GM21723 (cell line): ENCODE measurements at regions not wholly inside any gene's neighbourhood (a gene's known extent, or its start where the extent isn't known, plus 50 kb on each side); places are given as distances from the start of the nearest gene placed in this dataset.

Source experiments
- ATAC-seq: cut with Tn5 transposase; IDR thresholded peaks from one replicate; pipeline ENCODE4 v1.9.1; 2021; ENCODE audit warnings: mild to moderate bottlenecking, moderate library complexity; ENCODE audit not compliant: unreplicated experiment

DNA sequence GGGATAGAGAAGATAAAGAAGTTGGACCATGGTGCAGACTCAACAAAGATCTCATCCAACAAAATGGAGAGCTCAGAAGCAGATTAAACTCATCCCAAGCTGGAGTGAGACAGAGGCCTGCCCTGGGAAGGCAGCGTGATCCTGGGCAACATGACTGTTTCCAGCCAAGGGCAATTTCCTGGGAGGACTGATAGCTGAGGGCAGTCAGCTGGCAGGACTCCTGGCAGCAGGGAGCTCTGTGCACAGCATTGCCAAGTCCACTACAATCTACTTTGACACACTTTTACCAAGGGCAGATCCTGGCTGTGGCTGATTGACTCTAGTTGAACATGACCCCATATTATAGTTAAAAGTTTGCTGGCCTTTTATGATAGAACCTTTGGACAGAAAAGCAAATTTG lies 357.3 kb upstream of the RASGEF1B start:
- no peak for ATAC-seq

DNA sequence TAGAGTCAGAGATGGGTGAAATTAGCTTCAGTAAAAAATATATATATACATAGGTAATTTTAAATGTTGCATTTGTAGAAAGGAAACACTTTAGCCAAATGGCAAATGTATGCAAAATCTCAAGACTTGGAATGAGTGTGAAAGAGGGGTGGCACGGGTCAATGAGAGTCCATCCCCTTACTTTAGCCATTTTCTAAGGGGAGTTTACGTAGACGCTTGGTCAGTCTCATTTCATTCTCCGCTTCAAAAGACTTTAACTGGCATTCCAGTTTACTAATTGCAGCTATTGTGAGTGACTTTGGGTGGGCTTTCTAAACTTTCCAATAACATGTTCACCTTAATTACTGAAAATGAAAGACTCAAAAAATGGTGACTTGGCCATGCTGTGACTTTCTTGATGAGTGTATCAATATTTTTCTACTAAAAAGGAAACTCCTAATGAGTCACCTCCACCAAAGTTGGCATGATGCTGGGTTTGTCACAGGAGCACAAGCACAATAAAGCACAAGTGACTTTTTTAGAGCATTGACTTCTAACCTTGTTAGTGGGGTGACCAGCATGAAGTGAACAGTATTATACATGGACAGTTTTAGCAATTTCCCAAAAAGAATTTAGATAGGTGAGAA lies 356.0 kb upstream of the RASGEF1B start:
- ATAC-seq = no peak

DNA sequence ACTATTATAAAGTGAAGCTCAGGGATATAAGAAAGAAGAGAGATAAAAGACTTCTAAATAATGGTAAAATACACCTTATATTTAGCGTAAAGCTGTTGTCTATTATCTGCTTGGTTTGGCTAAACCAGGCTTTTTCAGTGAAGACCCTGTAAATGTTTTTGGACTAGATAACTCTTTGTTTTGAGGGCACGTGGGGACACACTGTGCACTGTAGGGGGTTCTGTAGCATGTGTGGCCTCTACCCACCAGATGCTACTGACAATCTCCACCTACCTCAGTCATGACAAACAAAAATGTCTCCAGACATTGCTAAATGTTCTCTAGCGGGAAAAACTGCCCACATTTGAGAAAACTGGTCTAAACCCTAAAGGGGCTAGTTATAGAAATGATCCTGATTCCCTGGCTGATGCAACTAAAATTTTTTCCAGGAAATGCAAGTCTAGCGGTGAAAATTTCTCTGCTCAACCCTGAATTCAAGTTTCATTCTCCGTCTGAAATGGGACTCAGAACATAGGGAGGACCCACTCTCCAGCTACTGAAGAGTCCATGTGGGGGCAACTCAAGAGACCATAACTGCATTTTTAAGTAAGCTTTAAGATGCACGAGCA lies 355.2 kb upstream of the RASGEF1B start:
- ATAC-seq = no peak

DNA sequence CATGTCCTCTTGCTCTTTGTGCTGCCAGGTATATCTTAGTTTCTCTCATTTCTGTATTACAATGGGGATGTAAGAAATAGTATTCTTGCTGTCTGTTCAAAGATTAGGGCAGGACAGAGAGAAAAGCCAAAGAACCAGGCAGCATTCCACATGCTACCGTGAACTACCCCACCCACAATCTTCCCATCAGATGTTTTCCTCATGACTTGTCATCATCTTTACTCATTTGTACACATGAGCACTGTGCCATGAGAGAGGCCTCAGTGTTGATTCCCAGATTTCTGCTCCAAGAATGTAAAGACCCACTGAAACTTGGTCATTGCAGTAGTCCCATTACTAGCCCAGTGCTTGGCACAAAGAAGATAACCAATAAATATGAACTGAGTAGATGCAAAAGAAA lies 354.6 kb upstream of the RASGEF1B start:
- ATAC-seq = no peak

DNA sequence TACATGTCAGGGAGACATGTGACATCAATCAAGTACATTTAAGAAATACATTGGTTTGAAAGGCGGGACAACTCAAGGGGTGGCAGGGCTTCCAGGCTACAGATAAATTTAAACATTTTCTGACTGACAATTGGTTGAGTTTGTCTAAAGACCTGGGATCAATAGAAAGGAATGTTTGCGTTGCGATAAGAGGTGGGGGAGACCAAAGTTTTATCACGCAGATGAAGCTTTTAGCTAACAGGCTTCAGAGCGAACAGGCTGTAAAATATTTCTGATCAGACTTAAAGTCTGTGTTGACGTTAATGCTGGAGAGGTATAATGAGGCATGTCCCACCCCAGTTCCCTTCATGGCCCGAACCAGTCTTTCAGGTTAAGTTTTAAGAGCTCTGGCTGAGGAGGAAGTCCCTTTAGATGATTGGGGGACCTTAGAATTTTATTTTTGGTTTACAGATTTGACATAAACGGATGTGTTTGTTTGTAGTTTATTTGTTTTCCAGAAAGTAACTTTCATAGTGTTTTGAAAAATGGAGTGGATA lies 346.7 kb upstream of the RASGEF1B start:
- ATAC-seq = no peak

DNA sequence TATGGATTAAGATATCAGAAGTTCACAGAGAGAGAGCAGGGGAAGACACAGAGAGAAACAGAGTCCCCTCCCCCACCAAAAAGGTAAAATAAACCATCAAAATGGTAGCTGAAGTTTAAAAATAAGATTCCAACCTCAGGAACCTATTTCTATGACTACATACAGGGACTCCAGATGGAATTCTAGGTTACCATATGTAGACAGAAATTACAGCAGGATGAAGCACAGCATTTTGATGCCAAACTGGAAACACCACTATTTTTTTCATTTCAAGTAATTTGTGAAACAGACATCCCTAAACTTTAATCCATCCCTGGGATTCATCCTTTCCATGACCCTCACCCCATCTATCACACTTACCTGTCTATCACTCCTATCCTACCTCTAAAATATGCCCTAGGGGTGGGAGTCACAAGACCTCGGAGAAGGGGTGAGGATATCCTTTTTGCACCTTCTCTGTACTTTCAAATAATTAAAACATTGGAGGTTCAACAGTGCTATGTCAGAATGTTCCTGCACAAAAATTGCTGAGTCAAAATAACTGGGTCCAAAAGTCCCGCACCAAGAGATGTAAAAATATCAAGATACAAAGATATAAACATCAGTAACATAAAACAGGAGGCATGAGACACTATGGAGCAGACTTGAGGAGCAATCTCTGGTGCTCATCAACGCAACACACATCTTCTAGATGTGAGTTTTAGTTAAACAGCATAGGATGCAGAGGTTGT lies 344.5 kb upstream of the RASGEF1B start:
- no peak for ATAC-seq

DNA sequence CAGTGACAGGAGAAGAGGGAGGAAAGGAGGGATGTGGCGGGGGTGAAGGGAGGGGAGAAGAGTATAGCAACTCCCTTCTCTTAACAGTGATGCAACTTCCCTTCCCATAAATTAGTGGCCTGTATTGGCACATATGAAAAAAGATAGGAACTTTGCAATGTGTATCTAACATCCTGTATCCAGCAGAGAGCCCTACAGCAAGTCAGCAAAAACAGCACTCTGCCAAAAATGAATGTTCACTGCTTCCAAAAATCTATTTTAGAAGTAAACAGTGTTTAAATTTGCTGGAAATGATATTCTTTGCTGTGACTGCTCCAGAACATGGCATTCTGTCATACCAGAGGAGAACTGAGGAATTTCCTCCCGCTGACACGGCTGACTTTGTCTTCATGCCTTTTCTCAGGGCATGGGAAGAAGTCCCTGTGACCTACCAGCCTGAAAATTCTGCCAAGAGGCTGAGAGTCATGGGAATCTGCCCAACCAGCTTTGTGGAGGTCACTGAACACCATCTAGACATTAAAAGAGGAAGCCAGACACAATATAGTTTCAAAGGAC lies 343.4 kb upstream of the RASGEF1B start:
- no peak for ATAC-seq

DNA sequence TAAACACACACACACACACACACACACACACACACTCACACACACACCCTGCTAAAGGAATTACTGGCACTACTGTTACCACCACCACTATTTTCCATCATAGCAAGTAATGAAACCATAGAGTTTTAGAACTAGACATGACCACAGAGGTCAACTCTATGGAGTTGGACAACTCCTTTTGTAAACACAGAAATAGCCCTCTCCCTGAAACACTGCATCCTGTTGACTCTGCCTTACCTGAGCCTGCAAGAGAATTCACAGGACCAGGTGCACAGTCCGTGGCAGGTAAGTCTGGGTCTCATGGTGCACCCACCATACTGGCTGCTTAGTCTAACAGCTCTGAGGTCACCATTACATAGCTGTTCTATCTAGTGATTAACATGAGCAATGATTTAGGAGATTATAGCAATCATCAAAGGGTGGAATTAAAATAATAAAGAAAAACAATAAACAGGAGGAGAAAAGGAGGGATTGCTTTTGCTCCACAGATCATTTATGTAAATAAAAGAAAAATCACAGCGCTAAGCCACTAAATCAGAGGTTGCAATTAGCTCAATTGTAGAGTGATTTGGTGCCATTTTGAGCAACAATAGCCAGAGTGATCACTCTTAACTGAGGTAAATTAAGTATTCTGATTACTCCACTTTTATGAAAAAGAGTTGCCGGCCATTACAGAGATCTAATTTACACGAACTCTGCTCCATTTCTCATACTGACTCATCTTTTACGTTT lies 340.0 kb upstream of the RASGEF1B start:
- ATAC-seq = no peak

DNA sequence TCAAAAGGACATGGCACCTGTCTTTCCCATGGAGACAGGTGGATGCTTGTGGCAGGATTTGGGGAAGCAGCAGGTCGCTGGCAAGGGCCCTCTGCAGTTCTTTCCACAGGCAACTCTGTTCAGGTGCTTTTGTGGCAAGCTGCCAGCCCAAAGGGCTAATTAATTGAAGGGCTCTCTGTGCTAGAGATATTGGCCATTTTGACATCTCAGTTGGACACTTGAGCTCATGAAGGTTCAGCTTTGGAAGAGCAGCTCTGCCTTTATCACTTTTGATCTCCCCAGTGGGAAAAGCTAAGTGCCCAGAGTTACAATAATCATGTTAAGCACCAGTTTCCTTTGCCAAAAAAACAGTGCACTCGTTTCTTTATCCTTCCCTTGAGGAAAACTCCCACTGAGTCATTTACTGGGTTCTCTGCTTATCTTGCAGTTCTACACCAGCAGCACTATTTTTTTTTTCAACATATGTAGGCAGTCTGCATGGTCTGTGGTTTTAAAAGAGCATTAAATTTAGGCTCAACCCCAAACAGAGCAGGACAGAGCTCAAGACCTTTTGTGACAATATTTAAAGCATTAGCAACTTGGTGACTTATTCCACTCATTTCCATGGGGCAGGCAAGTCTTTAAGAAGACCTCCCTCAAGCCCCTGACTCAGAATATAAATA lies 336.4 kb upstream of the RASGEF1B start:
- no peak for ATAC-seq

DNA sequence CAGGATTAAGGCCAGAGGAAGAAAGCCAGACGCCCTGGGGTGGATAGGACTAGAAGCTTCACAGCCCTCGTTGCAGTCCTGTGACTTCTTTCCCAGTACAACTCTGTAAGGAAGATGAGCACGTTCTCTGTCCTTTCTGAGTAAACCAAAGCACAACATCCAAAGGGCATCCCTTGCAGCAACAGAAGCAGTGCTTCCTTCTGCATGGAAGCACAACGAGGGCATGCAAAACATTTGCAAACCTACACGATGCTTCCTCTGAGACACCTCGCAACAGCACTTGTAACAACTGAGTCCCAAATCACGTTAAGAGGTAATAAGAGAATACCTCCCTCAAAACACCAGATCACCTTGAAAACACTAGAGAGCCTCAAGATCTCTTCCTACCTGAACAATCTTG lies 335.7 kb upstream of the RASGEF1B start:
- no peak for ATAC-seq

DNA sequence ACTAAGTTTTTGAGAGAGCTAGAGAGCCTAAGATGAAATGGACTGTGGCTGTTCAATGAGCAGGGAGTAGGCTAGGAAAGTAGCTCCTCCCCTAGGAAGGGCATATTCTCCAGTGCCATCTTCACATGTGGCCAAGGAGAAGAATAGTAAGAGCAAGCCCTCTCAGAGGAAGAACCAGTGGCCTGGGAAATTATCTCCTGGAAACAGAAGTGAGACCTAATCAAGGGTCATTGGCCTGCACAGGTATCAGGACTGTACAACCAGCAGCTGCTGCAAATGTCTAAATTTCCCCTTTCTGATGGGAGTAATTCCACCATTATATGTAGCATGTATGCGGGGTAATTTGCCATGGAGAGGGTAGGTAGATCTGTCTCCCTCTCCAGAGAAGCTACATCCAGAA lies 334.8 kb upstream of the RASGEF1B start:
- ATAC-seq = no peak

DNA sequence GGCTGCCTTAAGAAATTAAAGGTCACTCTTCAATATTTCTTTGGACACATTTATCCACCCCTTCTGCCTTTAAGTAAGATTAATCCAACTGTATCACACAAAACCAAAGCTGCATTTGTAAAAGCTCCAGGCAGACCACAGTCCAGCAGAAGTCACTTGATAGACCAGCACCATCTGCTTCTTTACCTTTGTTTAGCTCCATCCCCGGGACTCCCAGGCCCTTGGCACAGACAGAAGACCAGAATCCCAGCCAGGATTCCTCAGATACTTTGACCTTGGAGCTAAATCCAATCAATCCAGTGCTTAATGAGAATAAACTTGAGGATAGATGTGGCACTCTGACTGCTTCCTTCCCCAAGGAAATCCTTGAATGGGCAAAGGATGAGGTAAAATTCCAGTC lies 333.1 kb upstream of the RASGEF1B start:
- no peak for ATAC-seq

DNA sequence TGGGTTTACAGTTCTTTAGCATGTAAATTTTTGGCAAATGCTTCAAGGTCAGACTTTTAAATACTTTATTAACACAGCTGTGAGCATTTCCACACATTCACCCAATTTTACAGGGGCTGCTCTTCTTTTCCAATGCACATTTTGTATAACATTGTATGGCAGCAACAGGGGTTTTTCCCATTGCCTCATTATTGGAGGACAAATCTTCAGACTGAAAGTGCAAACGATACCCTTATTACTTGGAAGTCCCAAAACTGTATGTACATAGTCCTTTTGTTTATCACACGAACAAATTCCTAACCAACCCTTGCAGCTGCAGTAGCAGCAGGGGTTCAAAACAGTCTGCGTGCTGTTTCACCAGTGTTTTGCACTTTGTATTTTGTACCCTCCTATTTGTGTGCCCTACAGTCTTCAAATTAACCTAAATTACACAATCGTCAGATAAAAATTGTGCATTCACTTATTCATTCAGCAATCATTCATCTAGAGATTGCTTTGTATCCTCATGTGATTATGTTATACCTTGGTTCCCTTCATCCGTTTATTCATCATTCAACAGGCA lies 330.7 kb upstream of the RASGEF1B start:
- ATAC-seq = no peak

DNA sequence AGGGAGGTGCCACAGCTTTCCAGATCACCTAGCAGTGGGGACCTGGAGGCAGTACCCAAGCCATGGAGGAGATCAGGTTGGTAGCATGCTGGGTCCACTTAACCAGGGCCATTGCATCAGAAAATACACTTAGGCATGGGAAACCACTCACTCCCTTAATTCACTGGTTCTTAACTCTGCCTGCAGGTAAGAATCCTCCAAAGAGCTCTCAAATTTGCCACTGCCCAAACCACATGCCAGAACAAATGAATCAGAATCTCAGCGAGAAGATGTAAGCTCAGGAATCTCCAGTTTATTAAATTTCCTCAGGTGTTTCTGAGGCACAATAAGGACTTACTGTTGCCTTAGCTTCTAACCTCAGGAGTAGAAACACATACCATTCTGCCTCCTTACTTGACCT lies 327.7 kb upstream of the RASGEF1B start:
- ATAC-seq = no peak

DNA sequence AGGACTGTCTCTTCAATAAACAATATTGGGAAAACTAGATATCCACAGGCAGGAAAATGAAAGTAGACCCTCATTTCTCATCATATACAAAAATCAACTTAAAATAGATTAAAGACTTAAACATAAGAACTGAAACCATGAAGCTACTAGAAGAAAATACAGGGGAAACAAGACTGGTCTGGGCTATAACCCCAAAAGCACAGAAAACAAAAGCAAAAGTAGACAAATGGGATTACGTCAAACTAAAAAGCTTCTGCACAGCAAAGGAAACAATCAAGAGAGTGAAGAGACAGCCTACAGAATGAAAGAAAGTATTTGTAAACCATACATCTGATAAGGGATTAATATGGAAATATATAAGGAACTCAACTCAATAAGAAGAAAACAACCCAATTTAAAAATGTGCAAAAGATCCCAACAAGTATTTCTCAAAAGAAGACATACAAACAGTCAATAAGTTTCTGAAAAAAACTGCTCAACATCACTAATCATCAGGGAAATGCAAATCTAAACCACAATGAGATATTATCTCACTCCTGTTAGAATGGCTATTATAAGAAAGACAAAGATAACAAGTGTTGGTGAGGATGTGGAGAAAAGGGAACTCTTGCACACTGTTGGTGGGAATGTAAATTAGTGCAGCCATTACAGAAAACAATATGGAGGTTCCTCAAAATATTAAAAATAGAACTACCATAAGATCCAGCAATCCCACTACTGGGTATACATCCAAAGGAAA lies 325.3 kb upstream of the RASGEF1B start:
- no peak for ATAC-seq

DNA sequence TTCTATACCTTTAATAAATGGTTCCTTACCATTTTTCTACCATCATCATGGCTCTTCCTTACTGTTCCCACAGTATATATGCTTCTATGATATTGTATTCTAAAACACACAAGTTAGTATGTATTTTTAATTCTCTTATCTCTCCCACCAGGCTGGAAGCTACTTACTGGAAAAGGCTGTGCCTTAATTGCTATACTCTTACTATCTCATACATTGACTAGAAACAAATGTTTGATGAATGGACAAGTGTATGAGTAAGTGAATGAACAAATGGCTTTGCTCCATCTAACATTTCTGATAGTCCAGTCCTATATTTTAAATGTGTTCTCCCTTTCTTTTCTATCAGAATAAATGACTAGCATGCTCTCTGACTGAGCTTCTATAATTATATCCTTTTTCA lies 320.8 kb upstream of the RASGEF1B start:
- no peak for ATAC-seq

DNA sequence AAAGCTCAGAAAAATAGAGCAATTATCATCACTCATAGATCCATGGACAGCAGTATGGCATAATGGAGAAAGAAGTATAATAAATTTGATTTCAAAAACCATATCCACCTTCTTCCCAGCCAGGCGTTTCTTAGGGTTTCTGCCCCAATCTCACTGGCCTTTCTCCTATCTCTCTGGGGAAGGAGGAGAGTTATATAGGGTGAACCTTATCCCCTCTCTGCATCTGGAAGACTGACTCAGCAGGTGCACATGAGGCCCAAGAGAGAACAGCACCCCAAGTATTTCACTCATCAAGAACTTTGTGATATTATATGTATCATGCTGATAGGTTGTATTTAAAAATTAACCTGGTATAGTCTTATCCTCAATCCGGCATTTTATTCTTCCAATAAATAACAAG lies 318.8 kb upstream of the RASGEF1B start:
- no peak for ATAC-seq

DNA sequence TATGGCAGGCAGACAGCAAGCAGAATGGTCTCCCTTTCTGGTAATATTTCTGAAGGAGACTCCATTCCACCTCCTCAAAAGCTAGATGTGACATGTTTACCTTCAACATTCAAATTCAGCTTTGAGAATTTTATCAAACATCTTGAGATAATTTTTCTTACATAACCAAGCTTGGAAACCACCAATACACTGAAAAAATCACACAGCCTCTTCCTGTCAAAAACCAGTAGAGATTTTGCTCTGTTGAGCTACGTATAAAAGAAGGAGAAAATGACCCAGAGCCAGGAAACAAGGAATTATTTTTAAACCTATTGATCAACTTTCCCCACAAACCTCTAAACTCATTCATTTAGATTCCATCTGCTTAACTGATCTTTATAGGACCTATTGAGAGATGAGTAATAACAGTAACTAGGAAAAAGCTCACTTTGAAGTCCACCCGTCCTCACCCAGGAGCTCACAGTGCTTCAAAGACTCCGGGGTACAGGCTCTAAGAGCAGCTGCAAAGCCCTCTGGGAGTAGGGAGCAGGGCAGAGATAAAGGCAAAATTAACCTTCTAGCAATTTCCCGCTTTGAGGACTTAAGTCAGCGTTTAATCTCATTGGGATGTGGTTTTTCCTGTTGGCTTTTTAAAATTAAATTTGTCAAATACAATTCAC lies 318.2 kb upstream of the RASGEF1B start:
- no peak for ATAC-seq

DNA sequence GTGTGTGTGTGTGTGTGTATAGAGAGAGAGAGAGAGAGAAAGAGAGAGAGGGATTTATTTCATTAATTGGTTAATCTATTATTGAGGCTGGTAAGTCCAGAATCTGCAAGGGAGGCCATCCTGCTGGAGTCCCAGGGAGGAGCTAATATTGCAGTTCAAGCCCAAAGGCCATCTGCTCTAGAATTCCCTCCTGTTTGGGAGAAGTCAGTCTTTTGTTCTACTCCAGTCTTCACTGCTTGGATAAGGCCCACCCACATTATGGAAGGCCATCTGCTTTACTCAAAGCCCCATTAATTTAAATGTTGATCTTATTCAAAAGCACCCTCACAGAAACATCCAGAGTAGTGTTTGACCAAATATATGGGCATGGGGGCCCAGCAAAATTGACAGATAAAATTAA lies 317.5 kb upstream of the RASGEF1B start:
- ATAC-seq = no peak
